ENCODE measurements at regions not wholly inside any gene's neighbourhood (a gene's known extent, or its start where the extent isn't known, plus 50 kb on each side); places are given as distances from the start of the nearest gene placed in this dataset.
"Not testable (repeated sequence)": the region's sequence is repeated elsewhere in the genome, so short reads cannot be mapped to it uniquely, and the experiment has no call there.

- H3K4me3 Mint-ChIP-seq, result no peak overlapping the region
- CTCF ChIA-PET, result no interaction called here
- H3K27me3 Mint-ChIP-seq (ENCODE audit: low read depth), result peaks cover 7% of the 10 kb centered on the region
- H3K36me3 Mint-ChIP-seq (ENCODE audit: low read depth), result no peaks in the 10 kb centered on the region
- intact Hi-C loops (cut with micrococcal nuclease), result no loop called here
- H3K27ac Mint-ChIP-seq, result no peak overlapping the region
- peaks cover 2% of the 10 kb centered on the region for H3K4me1 Mint-ChIP-seq (ENCODE audit: low read depth)
- DNase-seq, result no peak
- no peaks in the 10 kb centered on the region for H3K9me3 Mint-ChIP-seq
Measured at GRCh38 chr6:6878887-6879585, 228.7 kb upstream of the RREB1 start.

- H3K4me3 Mint-ChIP-seq; DNase-seq; CTCF ChIA-PET; H3K9me3 Mint-ChIP-seq; H3K27me3 Mint-ChIP-seq (ENCODE audit: low read depth); H3K36me3 Mint-ChIP-seq (ENCODE audit: low read depth); H3K4me1 Mint-ChIP-seq (ENCODE audit: low read depth); intact Hi-C loops (cut with micrococcal nuclease); H3K27ac Mint-ChIP-seq: not testable (repeated sequence)
Measured at GRCh38 chr6:6879586-6879974, 228.2 kb upstream of the RREB1 start.

GRCh38 chr6:6880745-6881437 is 226.9 kb upstream of the RREB1 start:
- no peak overlapping the region for H3K4me3 Mint-ChIP-seq
- H3K27me3 Mint-ChIP-seq (ENCODE audit: low read depth), result peaks cover 5% of the 10 kb centered on the region
- H3K27ac Mint-ChIP-seq, result no peak overlapping the region
- intact Hi-C loops (cut with micrococcal nuclease), result no loop called here
- H3K9me3 Mint-ChIP-seq, result no peaks in the 10 kb centered on the region
- H3K4me1 Mint-ChIP-seq (ENCODE audit: low read depth), result peaks cover 2% of the 10 kb centered on the region
- DNase-seq, result no peak
- CTCF ChIA-PET, result no interaction called here
- H3K36me3 Mint-ChIP-seq (ENCODE audit: low read depth), result no peaks in the 10 kb centered on the region

- H3K4me1 Mint-ChIP-seq (ENCODE audit: low read depth), result peaks cover 2% of the 10 kb centered on the region
- no peaks in the 10 kb centered on the region for H3K9me3 Mint-ChIP-seq
- no peak for DNase-seq
- H3K27ac Mint-ChIP-seq, result no peak overlapping the region
- CTCF ChIA-PET, result no interaction called here
- intact Hi-C loops (cut with micrococcal nuclease), result no loop called here
- peaks cover 3% of the 10 kb centered on the region for H3K27me3 Mint-ChIP-seq (ENCODE audit: low read depth)
- H3K36me3 Mint-ChIP-seq (ENCODE audit: low read depth), result no peaks in the 10 kb centered on the region
- no peak overlapping the region for H3K4me3 Mint-ChIP-seq
Measured at GRCh38 chr6:6881438-6882225, 226.1 kb upstream of the RREB1 start.

- H3K4me3 Mint-ChIP-seq, result no peak overlapping the region
- no peak for DNase-seq
- intact Hi-C loops (cut with micrococcal nuclease), result no loop called here
- H3K4me1 Mint-ChIP-seq (ENCODE audit: low read depth), result peaks cover 2% of the 10 kb centered on the region
- H3K27ac Mint-ChIP-seq, result no peak overlapping the region
- no peaks in the 10 kb centered on the region for H3K9me3 Mint-ChIP-seq
- CTCF ChIA-PET, result no interaction called here
- H3K27me3 Mint-ChIP-seq (ENCODE audit: low read depth), result peaks cover 3% of the 10 kb centered on the region
- no peaks in the 10 kb centered on the region for H3K36me3 Mint-ChIP-seq (ENCODE audit: low read depth)
Measured at GRCh38 chr6:6882592-6882991, 225.2 kb upstream of the RREB1 start.

GRCh38 chr6:6883011-6883410 is 224.8 kb upstream of the RREB1 start:
- CTCF ChIA-PET, result no interaction called here
- H3K4me3 Mint-ChIP-seq, result no peak overlapping the region
- DNase-seq, result no peak
- intact Hi-C loops (cut with micrococcal nuclease), result no loop called here
- no peak overlapping the region for H3K27ac Mint-ChIP-seq
- no peaks in the 10 kb centered on the region for H3K9me3 Mint-ChIP-seq
- H3K36me3 Mint-ChIP-seq (ENCODE audit: low read depth), result no peaks in the 10 kb centered on the region
- peaks cover 2% of the 10 kb centered on the region for H3K4me1 Mint-ChIP-seq (ENCODE audit: low read depth)
- peaks cover 2% of the 10 kb centered on the region for H3K27me3 Mint-ChIP-seq (ENCODE audit: low read depth)

GRCh38 chr6:6884193-6884627 is 223.6 kb upstream of the RREB1 start:
- H3K4me3 Mint-ChIP-seq, result no peak overlapping the region
- H3K4me1 Mint-ChIP-seq (ENCODE audit: low read depth), result peaks cover 2% of the 10 kb centered on the region
- H3K36me3 Mint-ChIP-seq (ENCODE audit: low read depth), result no peaks in the 10 kb centered on the region
- no peak overlapping the region for H3K27ac Mint-ChIP-seq
- intact Hi-C loops (cut with micrococcal nuclease), result no loop called here
- peaks cover 2% of the 10 kb centered on the region for H3K27me3 Mint-ChIP-seq (ENCODE audit: low read depth)
- no peaks in the 10 kb centered on the region for H3K9me3 Mint-ChIP-seq
- CTCF ChIA-PET, result no interaction called here
- no peak for DNase-seq

- no peak for DNase-seq
- Mint-ChIP-seq H3K27me3 (ENCODE audit: low read depth) (no peaks in the 10 kb centered on the region), H3K4me3 (no peak overlapping the region), H3K27ac (no peak overlapping the region), H3K9me3 (no peaks in the 10 kb centered on the region), H3K4me1 (ENCODE audit: low read depth) (no peaks in the 10 kb centered on the region), H3K36me3 (ENCODE audit: low read depth) (no peaks in the 10 kb centered on the region)
- intact Hi-C loops (cut with micrococcal nuclease), result no loop called here
- CTCF ChIA-PET, result no interaction called here
Measured at GRCh38 chr6:6884916-6885315, 222.8 kb upstream of the RREB1 start.

- Mint-ChIP-seq H3K4me1 (ENCODE audit: low read depth) (no peaks in the 10 kb centered on the region), H3K9me3 (no peaks in the 10 kb centered on the region), H3K27ac (no peak overlapping the region), H3K4me3 (no peak overlapping the region), H3K27me3 (ENCODE audit: low read depth) (no peaks in the 10 kb centered on the region), H3K36me3 (ENCODE audit: low read depth) (no peaks in the 10 kb centered on the region)
- DNase-seq, result no peak
- CTCF ChIA-PET, result no interaction called here
- intact Hi-C loops (cut with micrococcal nuclease), result no loop called here
Measured at GRCh38 chr6:6885521-6886170, 222.1 kb upstream of the RREB1 start.

GRCh38 chr6:6886171-6886885 is 221.4 kb upstream of the RREB1 start:
- CTCF ChIA-PET, result no interaction called here
- no peak overlapping the region for H3K4me3 Mint-ChIP-seq

GRCh38 chr6:6886886-6887285 is 220.9 kb upstream of the RREB1 start:
- CTCF ChIA-PET, result no interaction called here
- intact Hi-C loops (cut with micrococcal nuclease), result no loop called here
- H3K4me1 Mint-ChIP-seq (ENCODE audit: low read depth), result peaks cover 7% of the 10 kb centered on the region

More at GRCh38 chr6:6886171-6886885, 221.4 kb upstream of the RREB1 start:
- H3K27ac Mint-ChIP-seq, result no peak overlapping the region
- no peaks in the 10 kb centered on the region for H3K9me3 Mint-ChIP-seq
- intact Hi-C loops (cut with micrococcal nuclease), result no loop called here
- H3K36me3 Mint-ChIP-seq (ENCODE audit: low read depth), result no peaks in the 10 kb centered on the region
- no peaks in the 10 kb centered on the region for H3K27me3 Mint-ChIP-seq (ENCODE audit: low read depth)
- no peak for DNase-seq
- peaks cover 2% of the 10 kb centered on the region for H3K4me1 Mint-ChIP-seq (ENCODE audit: low read depth)

GRCh38 chr6:6889601-6890000 is 218.2 kb upstream of the RREB1 start:
- intact Hi-C loops (cut with micrococcal nuclease), result no loop called here
- Mint-ChIP-seq H3K4me3 (no peak overlapping the region), H3K27ac (no peak overlapping the region), H3K27me3 (ENCODE audit: low read depth) (no peaks in the 10 kb centered on the region), H3K4me1 (ENCODE audit: low read depth) (peaks cover 13% of the 10 kb centered on the region), H3K9me3 (no peaks in the 10 kb centered on the region), H3K36me3 (ENCODE audit: low read depth) (no peaks in the 10 kb centered on the region)
- DNase-seq, result no peak
- CTCF ChIA-PET, result no interaction called here

More at GRCh38 chr6:6886886-6887285, 220.9 kb upstream of the RREB1 start:
- Mint-ChIP-seq H3K27me3 (ENCODE audit: low read depth) (no peaks in the 10 kb centered on the region), H3K27ac (no peak overlapping the region), H3K4me3 (no peak overlapping the region), H3K36me3 (ENCODE audit: low read depth) (no peaks in the 10 kb centered on the region), H3K9me3 (no peaks in the 10 kb centered on the region)
- no peak for DNase-seq
